Uterus (tissue), 2 donors: ENCODE measurements at regions not wholly inside any gene's neighbourhood (a gene's known extent, or its start where the extent isn't known, plus 50 kb on each side); places are given as distances from the start of the nearest gene placed in this dataset.

Experiments
- POLR2A ChIP-seq, 2 donors: fragments of 450-650 bp; IDR thresholded peaks; one replicate each; pipeline ENCODE4 v1.6.1; 2016; ENCODE audit warnings: antibody characterized with exemption in 2 of 2, mild to moderate bottlenecking in 1 of 2, moderate library complexity in 1 of 2
- TF ChIP-seq, protein P1 (sequence below), 4 experiments: fragments of 200-600 bp in 2 of 4; fragments of 450-650 bp in 2 of 4; sonication (generic) in 2 of 4; IDR thresholded peaks; one replicate each; pipeline ENCODE4 v1.5.1; 2016 to 2019; ENCODE audit warnings: antibody characterized with exemption in 4 of 4, mild to moderate bottlenecking in 2 of 4, moderate library complexity in 1 of 4

DNA sequence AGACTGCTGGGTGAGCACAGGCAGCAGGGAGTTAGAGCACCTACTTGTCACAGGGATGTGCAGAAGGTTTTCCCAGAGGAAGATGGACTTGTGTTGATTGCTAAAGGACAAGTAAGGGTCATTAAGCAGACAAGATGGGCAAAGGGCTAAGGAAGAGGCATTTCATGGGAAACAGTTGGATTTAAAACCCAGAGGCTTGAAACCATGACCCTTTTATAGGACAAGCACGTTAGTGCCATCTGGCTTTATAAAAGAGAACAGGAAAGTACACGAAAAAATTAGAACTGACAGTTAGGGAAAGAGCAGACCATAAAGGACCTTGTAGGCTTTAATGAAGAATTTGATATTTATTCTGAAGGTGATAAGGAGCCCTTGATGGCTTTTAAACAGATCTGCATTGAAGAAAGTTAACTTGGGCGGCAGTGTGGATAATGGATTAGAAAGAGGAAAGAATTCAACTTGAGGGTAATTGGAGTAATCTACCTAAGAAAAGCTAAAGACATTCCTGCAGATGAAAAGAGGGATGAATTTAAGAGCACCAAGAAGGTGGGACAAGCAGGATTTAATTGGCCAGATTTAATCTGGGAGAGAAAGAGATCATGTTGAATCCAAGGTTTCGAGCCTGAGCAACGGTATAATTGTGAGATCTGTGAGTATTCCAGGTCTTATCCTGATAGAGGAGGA lies 68.6 kb downstream of the ZC3H11B start:
- TF ChIP-seq, protein P1, sequence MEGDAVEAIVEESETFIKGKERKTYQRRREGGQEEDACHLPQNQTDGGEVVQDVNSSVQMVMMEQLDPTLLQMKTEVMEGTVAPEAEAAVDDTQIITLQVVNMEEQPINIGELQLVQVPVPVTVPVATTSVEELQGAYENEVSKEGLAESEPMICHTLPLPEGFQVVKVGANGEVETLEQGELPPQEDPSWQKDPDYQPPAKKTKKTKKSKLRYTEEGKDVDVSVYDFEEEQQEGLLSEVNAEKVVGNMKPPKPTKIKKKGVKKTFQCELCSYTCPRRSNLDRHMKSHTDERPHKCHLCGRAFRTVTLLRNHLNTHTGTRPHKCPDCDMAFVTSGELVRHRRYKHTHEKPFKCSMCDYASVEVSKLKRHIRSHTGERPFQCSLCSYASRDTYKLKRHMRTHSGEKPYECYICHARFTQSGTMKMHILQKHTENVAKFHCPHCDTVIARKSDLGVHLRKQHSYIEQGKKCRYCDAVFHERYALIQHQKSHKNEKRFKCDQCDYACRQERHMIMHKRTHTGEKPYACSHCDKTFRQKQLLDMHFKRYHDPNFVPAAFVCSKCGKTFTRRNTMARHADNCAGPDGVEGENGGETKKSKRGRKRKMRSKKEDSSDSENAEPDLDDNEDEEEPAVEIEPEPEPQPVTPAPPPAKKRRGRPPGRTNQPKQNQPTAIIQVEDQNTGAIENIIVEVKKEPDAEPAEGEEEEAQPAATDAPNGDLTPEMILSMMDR (IDR thresholded peaks at IDR 0.05), result peak in 1 of 4 experiments; percentile 11
- TF ChIP-seq POLR2A (IDR thresholded peaks at IDR 0.05), result no peak
